HG03103 (cell line): ENCODE measurements at regions not wholly inside any gene's neighbourhood (a gene's known extent, or its start where the extent isn't known, plus 50 kb on each side); places are given as distances from the start of the nearest gene placed in this dataset.
"Not testable (repeated sequence)": the region's sequence is repeated elsewhere in the genome, so short reads cannot be mapped to it uniquely, and the experiment has no call there.

Source experiments
- ATAC-seq: cut with Tn5 transposase; IDR thresholded peaks from one replicate; pipeline ENCODE4 v1.9.1; 2021; ENCODE audit warnings: low read depth; ENCODE audit not compliant: unreplicated experiment

DNA sequence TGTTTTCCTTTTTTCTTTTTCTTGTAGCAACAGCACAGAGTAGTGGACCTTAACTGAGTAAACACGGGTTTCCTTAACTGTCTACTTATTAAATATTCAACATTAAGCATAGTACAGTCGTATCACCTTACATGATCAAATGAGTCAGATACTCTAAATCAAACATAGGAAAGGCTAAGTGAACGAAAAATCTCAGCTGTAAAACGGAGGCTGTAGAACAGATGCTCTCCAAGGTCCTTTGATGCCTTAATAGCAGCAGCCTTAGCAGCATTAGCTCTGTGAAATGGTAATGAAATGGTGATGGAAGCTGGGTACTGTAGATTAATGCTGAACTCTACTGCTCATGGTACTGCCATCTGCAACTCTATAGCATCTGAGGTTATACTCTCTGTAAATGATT lies 1433.3 kb upstream of the C9orf72 start:
- no peak for ATAC-seq

DNA sequence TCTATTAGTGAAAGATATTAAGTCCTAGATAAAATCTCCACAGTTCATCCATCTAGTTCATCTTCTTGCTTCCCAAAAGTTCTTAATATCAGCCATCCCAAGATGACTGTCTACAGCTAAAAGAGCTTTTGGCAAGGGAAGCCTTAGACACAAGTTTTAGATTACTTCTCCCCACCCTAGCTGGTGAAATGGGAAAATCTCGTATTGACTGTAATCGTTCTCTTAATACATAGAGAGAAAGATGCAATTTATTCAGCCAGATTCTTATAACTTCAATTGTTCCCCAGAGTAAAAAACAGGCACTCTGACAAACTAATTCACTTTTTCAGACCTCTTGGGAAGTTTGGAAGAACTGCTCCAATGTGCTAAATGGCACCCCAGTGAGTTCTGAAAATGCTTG lies 1439.6 kb upstream of the C9orf72 start:
- ATAC-seq: no peak

DNA sequence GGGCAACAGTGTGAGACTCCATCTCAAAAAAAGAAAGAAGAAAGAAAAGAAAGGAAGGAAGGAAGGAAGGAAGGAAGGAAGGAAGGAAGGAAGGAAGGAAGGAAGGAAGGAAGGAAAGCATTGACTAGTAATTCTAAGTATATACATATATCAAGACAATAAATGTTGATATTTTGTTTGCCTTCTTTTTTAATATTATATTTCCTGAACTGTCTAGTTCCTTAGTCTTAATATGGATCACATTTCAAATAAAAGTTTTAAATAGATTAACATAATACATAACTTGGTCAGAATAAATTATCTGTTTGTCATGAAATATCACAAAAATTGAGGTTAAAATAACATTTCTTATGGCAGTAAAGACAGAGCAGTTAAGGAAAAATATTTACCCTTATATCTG lies 1448.4 kb upstream of the C9orf72 start:
- no peak for ATAC-seq

DNA sequence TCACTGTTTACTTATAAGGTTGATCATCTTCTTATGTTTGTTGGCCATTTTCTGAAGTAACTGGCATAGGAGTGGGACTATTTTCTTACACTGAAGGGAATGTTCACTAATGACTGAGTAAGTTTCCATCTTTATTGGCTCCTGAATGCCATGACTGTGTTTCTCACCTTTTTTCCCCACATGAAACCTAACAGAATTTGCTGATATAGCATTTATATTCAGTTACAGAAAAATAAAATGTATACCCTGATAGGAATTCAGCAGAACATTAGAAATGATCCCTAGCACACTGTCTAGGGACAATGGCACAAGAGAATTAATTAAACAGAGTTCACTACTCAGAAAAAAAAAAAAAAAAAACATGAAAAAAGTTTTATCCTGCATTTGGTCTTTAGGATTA lies 1465.1 kb upstream of the C9orf72 start:
- ATAC-seq: no peak

DNA sequence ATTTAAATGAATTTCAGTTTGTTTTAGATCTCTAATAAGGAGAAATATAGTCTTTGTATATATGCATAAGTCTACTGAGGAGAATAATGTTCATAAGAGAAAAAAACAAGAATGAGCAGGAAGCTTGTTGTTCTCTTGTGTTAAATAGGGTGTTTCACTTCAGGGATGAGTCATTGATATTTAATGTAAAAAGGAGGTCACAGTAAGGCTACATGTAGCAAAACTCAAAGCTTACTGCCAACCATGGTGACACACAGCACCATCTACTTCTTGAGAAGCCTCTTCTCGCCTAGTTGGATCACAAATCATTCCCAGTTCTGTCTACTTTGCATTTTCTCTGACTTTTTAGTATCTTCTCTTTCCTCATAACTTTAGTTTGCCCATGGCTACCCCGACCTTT lies 1466.0 kb upstream of the C9orf72 start:
- no peak for ATAC-seq

DNA sequence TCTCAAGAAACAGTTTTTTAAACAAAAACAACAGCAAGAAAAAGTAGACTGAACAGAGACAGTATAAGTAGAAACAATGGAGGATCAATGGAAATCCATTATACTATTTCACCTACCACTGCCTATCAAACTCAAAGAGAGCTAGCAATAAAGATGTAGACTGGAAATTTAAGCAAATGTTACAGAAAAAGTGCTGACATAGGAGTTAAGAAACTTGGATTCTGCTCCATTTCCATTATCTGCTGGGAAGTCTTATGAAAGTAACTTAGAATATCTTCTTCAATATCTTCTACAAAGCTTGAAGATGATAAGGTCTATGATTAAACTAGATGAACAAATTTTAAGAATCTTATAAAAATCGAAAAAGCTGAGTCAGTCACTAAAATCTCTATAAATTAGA lies 1469.8 kb upstream of the C9orf72 start:
- ATAC-seq: no peak

DNA sequence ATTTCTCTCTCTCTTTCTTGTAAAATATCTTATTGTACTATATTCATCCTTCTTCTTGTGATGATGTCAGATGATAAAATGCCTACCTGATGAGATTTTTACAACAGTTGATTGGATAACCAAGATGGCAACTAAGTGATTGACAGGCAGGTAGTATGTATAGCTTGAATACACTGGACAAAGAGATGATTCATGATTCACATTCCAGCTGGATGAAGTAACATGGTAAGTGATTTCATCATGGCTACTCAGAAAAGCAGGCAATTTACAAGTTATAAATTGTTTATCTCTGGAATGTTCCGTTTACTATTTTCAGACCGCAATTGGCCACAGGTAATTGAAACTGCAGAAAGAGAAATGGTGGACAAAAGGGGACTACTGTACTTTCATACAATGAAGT lies 1471.7 kb upstream of the C9orf72 start:
- no peak for ATAC-seq

DNA sequence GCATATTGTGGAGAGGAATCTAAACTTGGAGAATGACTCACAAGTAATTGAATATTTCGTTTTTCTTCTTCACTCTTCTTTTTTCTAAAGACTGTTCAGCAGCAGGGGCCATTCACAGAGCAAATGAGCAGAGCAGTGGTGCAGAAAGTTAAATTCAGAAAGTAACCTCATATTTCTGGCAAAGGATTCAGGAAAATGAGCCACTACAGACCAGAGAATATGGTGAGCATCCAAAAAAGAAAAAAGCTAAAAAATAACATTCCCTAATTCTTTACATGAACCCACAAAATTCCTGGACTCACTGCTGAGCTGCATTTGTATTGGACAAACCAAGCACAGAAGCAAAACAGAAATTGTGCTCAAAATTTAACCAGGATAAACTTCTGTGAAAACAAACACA lies 1486.8 kb upstream of the C9orf72 start:
- ATAC-seq: no peak

DNA sequence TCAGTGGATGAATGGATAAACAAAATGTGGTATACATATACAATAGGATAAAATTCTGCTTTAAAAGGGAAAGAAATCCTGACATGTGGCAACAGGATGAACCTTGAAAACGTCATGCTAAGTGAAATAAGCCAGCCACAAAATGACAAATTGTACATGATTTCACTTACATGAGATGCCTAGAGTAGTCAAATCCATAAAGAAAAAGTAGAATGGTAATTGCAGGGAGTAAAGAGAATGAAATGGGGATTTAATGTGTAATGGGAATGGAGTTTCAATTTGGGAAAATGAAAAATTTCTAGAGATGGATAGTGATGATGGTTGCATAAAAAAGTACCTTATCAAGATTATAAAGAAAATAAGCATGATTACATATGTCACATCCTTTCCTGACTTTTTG lies 1489.2 kb upstream of the C9orf72 start:
- no peak for ATAC-seq

DNA sequence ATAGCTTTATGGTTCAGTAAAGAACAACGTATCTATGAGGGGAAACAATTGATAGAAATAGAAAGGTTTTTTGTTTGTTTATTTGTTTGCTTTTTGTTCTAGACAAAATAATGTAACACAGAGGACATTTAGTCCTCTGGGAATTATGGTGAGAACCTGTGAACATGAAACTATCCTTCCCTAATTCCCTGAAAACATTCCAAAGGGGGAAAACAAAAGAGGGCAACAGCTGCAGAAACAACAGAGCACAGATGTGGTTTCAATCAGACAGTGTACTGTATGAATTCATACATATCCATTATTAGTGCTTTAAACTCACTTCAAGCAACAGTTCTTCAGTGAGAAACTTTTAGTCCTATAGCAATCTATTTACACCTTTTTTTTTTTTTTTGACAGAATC lies 1489.8 kb upstream of the C9orf72 start:
- ATAC-seq: no peak

DNA sequence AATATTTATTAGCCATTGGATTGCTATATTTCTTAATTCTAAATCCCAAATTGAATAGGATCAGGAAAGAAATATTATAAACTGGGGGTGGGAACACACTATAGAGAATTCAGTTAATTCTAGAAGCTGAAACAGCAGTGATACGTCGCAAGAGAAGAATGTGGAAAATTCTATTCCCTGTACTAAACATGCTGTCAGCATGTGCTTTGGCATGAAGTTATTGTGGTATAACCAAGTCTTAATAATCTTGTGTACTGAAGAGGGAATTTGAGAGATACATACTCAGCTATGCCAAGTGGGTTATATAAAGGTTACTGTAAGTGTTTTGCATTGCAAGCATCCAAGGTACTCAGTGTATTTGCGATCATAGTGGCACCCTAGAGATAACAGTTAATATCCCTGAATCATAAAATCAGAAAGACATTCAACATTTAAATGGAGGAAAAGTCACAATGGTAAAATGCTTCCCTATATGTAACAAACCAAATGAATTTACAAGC lies 1492.9 kb upstream of the C9orf72 start:
- ATAC-seq: no peak

DNA sequence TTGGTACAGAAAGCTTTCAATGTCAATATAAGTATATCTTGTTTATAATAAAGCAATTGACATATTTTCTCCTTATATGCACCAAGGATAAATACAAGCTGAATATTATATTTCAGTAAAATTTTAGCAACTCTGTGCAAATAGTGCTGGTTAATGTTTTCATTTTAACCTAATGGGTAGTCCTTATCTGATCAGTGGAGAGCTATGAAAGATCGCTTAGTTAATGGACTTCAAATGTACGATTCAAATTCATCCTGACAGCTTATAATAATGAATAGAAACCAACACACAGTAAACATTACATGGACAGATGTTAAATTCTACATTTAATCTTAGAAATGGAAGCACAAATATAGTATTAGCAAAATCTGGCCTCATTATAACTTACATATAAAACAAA lies 1495.2 kb upstream of the C9orf72 start:
- ATAC-seq: no peak

DNA sequence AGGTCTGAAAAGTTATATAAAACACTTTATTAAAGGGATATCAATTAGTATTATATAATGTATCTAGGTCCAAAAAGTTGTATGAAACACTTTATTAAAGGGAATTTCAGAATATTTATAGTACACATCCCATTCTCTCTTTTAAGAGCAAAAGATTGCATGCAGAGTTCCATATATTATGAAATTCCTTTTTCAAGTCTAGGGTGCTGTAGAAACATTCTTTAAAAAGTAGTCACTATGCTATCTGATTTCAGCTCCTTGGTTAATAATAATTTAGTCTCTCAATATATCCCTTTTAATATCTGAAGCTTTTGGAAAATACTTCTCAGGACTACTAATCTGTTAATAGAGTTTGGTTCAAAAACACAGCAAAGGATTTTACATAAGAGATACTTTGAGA lies 1496.1 kb upstream of the C9orf72 start:
- ATAC-seq: no peak

DNA sequence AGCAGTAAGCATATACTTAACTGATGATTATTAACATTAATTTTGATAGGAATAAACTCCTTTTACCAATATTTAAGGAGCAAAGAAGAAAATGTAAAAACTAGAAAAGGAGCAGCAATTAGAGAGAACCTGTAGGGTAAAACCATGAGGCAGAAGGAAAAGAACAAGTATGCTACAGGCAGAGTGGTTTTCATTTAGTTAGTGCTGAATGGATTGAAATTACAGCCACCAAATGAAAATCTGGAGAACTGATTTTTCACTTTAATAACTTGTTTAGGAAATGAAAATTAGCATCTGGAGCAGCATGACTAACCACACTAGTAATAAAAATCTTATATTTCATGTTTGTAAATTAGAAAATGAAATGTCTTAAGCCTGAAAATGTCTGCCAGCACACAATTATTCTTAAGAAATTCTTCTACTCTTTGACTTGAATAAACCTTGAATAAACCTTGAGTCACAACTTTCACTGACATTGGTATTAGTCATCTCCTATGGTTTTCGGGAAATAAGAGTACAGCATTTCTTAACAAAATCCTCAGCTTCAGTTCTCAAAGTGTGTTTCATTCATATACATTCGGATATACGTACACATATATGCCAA lies 1504.9 kb upstream of the C9orf72 start:
- no peak for ATAC-seq

DNA sequence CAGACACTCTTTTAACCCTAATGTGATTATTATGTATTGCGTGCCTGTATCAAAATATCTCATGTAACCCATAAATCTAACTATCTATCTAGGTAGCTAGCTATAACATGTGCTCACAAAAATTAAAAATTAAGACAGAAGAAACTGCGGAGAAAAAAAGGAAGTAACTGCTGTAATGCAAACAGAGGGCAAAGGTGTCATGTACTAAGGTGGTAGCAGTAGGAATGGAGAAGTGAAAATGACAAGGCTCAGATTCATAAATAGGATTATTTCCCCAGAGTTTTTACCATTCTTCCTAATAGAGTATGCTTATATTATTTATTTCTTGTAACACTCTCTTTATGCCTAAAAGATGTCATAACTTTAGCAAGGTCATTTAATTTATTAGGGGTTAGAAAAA lies 1527.5 kb upstream of the C9orf72 start:
- ATAC-seq: no peak

DNA sequence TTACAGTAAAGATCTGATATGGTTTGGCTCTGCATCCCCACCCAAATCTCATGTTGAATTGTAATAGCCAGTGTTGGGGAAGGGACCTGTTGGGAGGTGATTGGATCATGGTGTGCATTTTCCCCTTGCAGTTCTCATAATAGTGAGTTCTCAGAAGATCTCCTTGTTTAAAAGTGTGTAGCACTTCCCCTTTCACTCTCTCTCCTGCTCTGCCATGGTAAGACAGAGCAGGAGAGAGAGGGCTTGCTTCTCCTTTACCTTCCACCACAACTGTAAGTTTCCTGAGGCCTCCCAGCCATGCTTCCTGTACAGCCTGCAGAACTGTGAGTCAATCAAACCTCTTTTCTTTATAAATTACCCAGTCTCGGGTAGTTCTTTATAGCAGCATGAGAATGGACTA lies 1530.9 kb upstream of the C9orf72 start:
- ATAC-seq: not testable (repeated sequence)

DNA sequence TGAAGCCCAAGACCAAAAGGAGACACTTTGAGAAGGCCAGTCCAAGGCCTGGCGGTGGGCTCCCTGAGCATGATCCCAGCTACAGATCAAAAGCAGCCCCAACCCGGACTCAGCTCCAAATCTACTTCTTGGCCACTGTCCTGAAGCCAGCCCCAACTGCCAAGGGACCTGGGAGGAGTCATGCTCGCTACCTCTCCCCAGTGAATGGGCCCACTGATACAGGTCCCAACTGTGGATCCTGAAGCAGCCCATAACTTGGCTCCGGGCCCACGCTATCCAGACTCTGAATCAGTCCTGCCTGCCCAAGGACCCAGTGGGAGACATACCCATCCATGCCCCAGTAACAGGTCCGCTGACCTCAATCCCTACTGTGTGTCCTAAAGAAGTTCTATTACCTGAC lies 1545.3 kb upstream of the C9orf72 start:
- no peak for ATAC-seq

DNA sequence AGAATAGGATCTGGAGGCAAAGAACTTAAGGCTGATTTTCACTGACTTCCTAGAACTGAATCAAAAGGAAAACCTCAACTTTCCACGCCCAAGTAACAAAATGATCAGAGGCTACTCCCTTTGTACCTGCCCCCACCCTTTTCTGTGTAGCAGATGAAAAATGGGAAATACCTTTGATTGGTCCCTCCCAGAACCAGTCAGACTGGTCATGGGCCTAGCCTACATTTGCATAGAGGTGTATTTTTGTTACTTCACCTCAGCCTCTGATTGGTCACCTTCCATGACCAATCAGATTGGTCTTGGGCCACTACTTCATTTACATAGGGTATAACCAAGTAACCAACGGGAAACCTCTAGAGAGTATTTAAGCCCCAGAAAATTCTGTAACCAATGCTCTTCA lies 1553.5 kb upstream of the C9orf72 start:
- no peak for ATAC-seq

DNA sequence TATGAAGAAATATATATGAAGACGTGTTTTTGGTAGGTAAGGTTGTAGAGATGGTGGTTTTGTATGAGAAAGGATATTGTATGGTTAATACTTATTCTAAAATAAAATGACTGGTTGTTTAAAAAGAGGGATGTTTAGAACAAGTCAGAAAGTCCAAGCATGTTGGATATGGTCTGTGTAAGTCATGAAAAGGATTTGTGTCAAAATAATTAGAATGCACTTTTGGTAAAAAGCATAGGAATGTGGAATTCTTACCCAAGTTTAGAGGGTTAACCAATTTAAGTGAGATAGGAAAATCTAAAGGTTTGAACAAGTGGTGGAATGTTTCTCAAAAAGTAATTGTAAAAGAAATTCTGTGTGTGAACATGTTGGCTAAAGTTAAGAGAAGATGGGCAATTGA lies 1556.5 kb upstream of the C9orf72 start:
- ATAC-seq: no peak

DNA sequence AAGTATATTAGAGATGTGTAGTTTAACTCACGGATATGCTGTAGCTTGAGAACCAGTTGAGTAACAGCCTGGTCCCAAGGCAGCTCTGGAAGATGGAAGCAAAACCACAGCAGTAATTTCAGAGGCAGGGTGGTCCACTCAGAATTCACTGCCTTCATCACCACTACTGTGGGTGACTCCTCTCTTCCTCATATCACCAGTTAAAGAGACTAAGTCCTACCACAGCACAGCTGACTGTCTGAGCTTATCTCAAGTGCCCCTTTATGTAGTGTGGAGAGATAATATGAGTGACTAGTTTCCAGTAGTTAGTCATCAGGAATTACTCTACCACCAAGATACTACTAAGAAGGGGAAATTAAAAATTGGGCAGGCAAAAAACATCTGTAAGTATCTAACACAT lies 1571.2 kb upstream of the C9orf72 start:
- no peak for ATAC-seq

DNA sequence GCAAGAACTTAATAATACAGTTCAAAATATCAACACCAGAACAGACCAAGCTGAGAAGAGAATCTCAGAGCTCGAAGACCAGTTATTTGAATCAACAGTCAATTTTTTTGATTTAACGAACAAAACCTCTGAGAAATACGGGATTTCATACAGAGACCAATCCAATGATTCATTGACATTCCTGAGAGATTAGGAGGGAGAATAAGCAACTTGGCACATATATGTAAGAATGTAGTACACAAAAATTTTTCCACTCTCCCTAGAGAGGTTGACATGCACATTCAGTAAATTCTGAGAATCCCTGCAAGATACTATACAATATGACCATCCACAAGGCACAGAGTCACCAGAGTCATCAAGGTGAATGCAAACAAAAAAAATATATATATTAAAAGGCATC lies 1577.3 kb upstream of the C9orf72 start:
- no peak for ATAC-seq

DNA sequence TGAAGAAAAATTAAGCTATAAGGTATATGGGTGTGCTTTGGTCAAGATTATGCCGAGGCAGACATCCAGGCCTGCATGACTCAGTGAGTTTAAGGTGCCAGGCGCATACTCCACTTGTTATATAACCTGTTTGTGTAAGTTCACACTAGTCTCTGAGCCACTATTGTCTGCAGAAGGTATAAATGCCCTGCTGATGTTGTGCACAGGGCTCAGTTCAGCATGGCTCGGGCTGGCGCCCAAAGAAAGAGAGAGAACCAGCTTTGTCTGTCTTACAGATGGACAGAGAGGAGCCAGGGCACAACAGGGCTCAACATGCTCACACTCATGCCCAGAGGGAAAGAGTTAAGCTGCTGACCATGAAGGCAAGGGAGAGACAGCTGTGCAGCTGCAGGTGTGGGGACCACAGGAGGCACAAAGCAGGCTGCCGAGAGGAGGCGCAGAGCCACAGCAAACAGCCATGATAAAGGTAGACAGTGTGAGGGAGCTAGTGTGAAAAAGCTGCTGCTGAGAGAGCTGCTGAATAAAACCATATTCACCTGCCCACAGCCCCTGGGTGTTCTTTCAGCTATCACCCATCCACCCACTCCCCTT lies 1587.6 kb upstream of the C9orf72 start:
- ATAC-seq: no peak

DNA sequence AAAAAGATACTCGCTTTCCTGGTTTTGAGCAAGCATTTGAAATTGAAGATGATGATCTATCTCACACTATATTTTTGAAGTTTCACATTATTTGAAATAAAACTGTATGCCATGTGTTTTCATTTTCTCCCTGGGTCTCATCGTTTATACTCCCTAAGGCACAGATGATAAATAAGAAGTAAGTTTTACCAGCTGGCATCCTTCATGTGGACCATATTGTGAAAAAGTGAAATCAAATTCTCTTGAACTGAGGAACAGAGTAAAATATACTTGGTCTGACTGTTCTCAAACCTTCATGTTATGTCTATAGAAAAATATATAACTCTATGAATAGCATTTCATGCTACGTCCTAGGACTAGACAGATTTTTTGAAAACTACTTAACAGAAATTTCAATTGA lies 1600.9 kb upstream of the C9orf72 start:
- ATAC-seq: no peak
